Vagina (tissue), 2 donors: ENCODE measurements at regions not wholly inside any gene's neighbourhood (a gene's known extent, or its start where the extent isn't known, plus 50 kb on each side); places are given as distances from the start of the nearest gene placed in this dataset.

Experiments used
- POLR2A ChIP-seq, 2 donors: fragments of 450-650 bp; IDR thresholded peaks; one replicate each; pipeline ENCODE4 v1.6.1; 2017; ENCODE audit warnings: antibody characterized with exemption in 2 of 2, mild to moderate bottlenecking in 2 of 2, moderate library complexity in 2 of 2
- TF ChIP-seq, protein P1 (sequence below), 3 experiments: fragments of 450-650 bp in 2 of 3; fragments of 200-600 bp in 1 of 3; sonication (generic) in 1 of 3; IDR thresholded peaks; one replicate each; pipeline ENCODE4 v1.5.1; 2017 to 2019; ENCODE audit warnings: antibody characterized with exemption in 3 of 3, mild to moderate bottlenecking in 2 of 3, moderate library complexity in 2 of 3

DNA sequence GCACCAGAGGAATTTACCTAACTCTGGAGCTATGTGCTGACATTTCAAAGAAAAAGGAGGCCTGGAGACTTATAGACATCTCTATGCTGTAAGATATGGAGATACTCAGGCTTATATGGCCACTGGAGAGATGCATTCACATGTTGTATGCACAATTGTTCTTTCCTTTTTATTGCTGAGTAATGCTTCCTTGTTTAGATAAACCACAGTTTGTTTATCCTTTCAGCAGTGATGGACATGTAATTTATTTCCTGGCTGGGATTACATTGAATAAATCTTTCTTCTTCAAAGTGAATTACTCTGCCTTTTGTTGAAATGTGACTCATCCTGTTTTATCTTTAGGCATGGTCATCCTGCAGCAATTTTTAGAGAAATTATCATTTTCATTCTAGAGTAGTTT is 716.7 kb upstream of the GCFC2 start:
- TF ChIP-seq, protein P1, sequence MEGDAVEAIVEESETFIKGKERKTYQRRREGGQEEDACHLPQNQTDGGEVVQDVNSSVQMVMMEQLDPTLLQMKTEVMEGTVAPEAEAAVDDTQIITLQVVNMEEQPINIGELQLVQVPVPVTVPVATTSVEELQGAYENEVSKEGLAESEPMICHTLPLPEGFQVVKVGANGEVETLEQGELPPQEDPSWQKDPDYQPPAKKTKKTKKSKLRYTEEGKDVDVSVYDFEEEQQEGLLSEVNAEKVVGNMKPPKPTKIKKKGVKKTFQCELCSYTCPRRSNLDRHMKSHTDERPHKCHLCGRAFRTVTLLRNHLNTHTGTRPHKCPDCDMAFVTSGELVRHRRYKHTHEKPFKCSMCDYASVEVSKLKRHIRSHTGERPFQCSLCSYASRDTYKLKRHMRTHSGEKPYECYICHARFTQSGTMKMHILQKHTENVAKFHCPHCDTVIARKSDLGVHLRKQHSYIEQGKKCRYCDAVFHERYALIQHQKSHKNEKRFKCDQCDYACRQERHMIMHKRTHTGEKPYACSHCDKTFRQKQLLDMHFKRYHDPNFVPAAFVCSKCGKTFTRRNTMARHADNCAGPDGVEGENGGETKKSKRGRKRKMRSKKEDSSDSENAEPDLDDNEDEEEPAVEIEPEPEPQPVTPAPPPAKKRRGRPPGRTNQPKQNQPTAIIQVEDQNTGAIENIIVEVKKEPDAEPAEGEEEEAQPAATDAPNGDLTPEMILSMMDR (IDR thresholded peaks at IDR 0.05), result no peak
- no peak for TF ChIP-seq POLR2A (IDR thresholded peaks at IDR 0.05)
